GM23338 (cell line): ENCODE measurements at regions not wholly inside any gene's neighbourhood (a gene's known extent, or its start where the extent isn't known, plus 50 kb on each side); places are given as distances from the start of the nearest gene placed in this dataset.

ENCODE experiments used
- CREB1 ChIP-seq: fragments of 250-450 bp; sonication (Bioruptor Pico); IDR thresholded peaks from 2 replicates; pipeline ENCODE4 v1.5.0; 2020; ENCODE audit warnings: low read depth, mild to moderate bottlenecking, moderate library complexity
- ETS1 ChIP-seq: IDR thresholded peaks from 2 replicates; pipeline ENCODE4 v1.6.1; 2016; ENCODE audit warnings: antibody characterized with exemption
- EZH2 ChIP-seq: fragments of 200-600 bp; sonication (generic); IDR thresholded peaks from one replicate; pipeline ENCODE4 v1.8.0; 2017; ENCODE audit warnings: antibody characterized with exemption, mild to moderate bottlenecking, low read depth; ENCODE audit not compliant: unreplicated experiment
- EZH2phosphoT487 ChIP-seq: fragments of 200-600 bp; sonication (generic); IDR thresholded peaks from one replicate; pipeline ENCODE4 v1.8.1; 2018; ENCODE audit warnings: antibody characterized with exemption; ENCODE audit not compliant: unreplicated experiment
- JUNB ChIP-seq: IDR thresholded peaks from one replicate; pipeline ENCODE4 v1.6.1; 2016; ENCODE audit warnings: antibody characterized with exemption; ENCODE audit not compliant: unreplicated experiment
- NANOG ChIP-seq: IDR thresholded peaks from 2 replicates; pipeline ENCODE4 v1.6.1; 2016; ENCODE audit warnings: antibody characterized with exemption, borderline replicate concordance
- POLR2AphosphoS5 ChIP-seq: IDR thresholded peaks from 2 replicates; pipeline ENCODE4 v1.6.1; 2016; ENCODE audit warnings: antibody characterized with exemption, low read depth
- STAT1 ChIP-seq: IDR thresholded peaks from one replicate; pipeline ENCODE4 v1.6.1; 2016; ENCODE audit warnings: antibody characterized with exemption; ENCODE audit not compliant: unreplicated experiment
- ZNF114 ChIP-seq: fragments of 250-450 bp; sonication (Bioruptor Pico); IDR thresholded peaks from 2 replicates; pipeline ENCODE4 v1.5.0; 2020; ENCODE audit warnings: mild to moderate bottlenecking, moderate library complexity
- ZNF331 ChIP-seq: fragments of 250-450 bp; sonication (Bioruptor Pico); IDR thresholded peaks from 2 replicates; pipeline ENCODE4 v1.5.0; 2020; ENCODE audit warnings: low read depth, mild to moderate bottlenecking, moderate library complexity
- ZNF462 ChIP-seq: fragments of 250-450 bp; sonication (Bioruptor Pico); IDR thresholded peaks from 2 replicates; pipeline ENCODE4 v1.5.0; 2020; ENCODE audit warnings: mild to moderate bottlenecking, moderate library complexity
- TF ChIP-seq, protein P1 (sequence below), 2 experiments: fragments of 200-600 bp in 1 of 2; sonication (generic) in 1 of 2; conservative IDR thresholded peaks; 2 replicates each; pipeline versions ENCODE4 v1.5.1 to v1.6.1; 2016 to 2017; ENCODE audit warnings: antibody characterized with exemption in 2 of 2, low read depth in 2 of 2, mild to moderate bottlenecking in 2 of 2, moderate library complexity in 1 of 2
- TF ChIP-seq, protein P2 (sequence below): IDR thresholded peaks from one replicate; pipeline ENCODE4 v1.6.1; 2018; ENCODE audit warnings: antibody characterized with exemption; ENCODE audit not compliant: unreplicated experiment

DNA sequence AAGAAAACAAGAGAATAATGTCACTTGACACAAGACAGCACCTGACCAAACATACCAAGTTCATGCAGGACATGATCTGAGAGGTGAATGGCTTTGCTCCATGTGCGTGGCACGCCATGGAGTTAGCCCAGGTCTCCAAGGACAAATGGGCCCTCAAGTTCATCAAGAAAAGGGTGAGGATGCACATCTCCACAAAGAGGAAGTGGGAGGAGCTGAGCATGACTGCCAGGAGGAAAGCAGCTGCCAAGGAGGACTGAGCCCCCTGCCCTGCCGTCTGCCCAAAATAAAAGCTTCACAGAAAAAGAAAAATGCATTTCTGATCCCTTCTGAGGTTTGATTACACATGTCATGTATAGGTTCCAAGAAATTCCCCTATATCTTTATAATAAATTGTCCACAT is 82.0 kb upstream of the TSHZ2 start:
- TF ChIP-seq POLR2AphosphoS5 (no peak), CREB1 (CRISPR knock-in tag) (no peak), JUNB (no peak), ZNF114 (no peak), EZH2 (no peak), EZH2phosphoT487 (no peak), ETS1 (no peak), STAT1 (no peak), ZNF462 (CRISPR knock-in tag) (no peak), ZNF331 (no peak), NANOG (no peak)
- TF ChIP-seq, protein P1, sequence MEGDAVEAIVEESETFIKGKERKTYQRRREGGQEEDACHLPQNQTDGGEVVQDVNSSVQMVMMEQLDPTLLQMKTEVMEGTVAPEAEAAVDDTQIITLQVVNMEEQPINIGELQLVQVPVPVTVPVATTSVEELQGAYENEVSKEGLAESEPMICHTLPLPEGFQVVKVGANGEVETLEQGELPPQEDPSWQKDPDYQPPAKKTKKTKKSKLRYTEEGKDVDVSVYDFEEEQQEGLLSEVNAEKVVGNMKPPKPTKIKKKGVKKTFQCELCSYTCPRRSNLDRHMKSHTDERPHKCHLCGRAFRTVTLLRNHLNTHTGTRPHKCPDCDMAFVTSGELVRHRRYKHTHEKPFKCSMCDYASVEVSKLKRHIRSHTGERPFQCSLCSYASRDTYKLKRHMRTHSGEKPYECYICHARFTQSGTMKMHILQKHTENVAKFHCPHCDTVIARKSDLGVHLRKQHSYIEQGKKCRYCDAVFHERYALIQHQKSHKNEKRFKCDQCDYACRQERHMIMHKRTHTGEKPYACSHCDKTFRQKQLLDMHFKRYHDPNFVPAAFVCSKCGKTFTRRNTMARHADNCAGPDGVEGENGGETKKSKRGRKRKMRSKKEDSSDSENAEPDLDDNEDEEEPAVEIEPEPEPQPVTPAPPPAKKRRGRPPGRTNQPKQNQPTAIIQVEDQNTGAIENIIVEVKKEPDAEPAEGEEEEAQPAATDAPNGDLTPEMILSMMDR (conservative IDR thresholded peaks at IDR 0.05; ENCODE audit: low read depth in 2 of 2): no peak
- TF ChIP-seq, protein P2, sequence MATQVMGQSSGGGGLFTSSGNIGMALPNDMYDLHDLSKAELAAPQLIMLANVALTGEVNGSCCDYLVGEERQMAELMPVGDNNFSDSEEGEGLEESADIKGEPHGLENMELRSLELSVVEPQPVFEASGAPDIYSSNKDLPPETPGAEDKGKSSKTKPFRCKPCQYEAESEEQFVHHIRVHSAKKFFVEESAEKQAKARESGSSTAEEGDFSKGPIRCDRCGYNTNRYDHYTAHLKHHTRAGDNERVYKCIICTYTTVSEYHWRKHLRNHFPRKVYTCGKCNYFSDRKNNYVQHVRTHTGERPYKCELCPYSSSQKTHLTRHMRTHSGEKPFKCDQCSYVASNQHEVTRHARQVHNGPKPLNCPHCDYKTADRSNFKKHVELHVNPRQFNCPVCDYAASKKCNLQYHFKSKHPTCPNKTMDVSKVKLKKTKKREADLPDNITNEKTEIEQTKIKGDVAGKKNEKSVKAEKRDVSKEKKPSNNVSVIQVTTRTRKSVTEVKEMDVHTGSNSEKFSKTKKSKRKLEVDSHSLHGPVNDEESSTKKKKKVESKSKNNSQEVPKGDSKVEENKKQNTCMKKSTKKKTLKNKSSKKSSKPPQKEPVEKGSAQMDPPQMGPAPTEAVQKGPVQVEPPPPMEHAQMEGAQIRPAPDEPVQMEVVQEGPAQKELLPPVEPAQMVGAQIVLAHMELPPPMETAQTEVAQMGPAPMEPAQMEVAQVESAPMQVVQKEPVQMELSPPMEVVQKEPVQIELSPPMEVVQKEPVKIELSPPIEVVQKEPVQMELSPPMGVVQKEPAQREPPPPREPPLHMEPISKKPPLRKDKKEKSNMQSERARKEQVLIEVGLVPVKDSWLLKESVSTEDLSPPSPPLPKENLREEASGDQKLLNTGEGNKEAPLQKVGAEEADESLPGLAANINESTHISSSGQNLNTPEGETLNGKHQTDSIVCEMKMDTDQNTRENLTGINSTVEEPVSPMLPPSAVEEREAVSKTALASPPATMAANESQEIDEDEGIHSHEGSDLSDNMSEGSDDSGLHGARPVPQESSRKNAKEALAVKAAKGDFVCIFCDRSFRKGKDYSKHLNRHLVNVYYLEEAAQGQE: no peak
